ENCODE measurements at regions not wholly inside any gene's neighbourhood (a gene's known extent, or its start where the extent isn't known, plus 50 kb on each side); places are given as distances from the start of the nearest gene placed in this dataset.

- dilution Hi-C loops (cut with HindIII; ENCODE audit: low sequenced_read_pairs, unreplicated experiment) (no loop called here), intact Hi-C loops (cut with micrococcal nuclease) (no loop called here), in situ Hi-C loops (cut with MboI; ENCODE audit: low sequenced_read_pairs) (no loop called here)
- ChIA-PET POLR2A (ENCODE audit: unreplicated experiment) (no interaction called here), CTCF (no interaction called here)
- Histone ChIP-seq H3K23ac (ENCODE audit: low read depth, low read length) (no peak overlapping the region), H3K4me2 (ENCODE audit: low read depth, low read length) (no peak overlapping the region), H3K36me3 (ENCODE audit: control insufficient read depth, insufficient read depth, low read length) (no peaks in the 10 kb centered on the region), H3K27me3 (ENCODE audit: control insufficient read depth, insufficient read depth, low read length) (no peaks in the 10 kb centered on the region), H3K4me1 (ENCODE audit: control insufficient read depth, insufficient read depth, low read length) (no peaks in the 10 kb centered on the region), H3K4ac (ENCODE audit: low read depth, low read length) (peak overlapping the region; percentile 51; the same call in 1 of the 2 replicates), H4K8ac (ENCODE audit: low read depth in 2 of 2, low read length in 2 of 2) (no peak overlapping the region), H2AK9ac (replicated peaks; ENCODE audit: low read depth, low read length, poor library complexity) (no peak overlapping the region), H3K9me1 (ENCODE audit: insufficient read depth, low read length) (no peaks in the 10 kb centered on the region), H3K14ac (replicated peaks; ENCODE audit: low read depth, low read length) (no peak overlapping the region), H2BK120ac (ENCODE audit: low read depth, low read length) (no peak overlapping the region; the same call in 1 of the 2 replicates), H2BK20ac (ENCODE audit: low read depth, low read length) (peak overlapping the region; percentile 63; the same call in 1 of the 2 replicates), H3K27ac (ENCODE audit: insufficient read depth, low read length) (no peak overlapping the region), H3K4me3 (ENCODE audit: insufficient read depth, low read depth, low read length) (no peak overlapping the region), H3K79me1 (ENCODE audit: low read depth in 1 of 2, low read length in 2 of 2) (no peaks in the 10 kb centered on the region), H2AFZ (replicated peaks; ENCODE audit: low read length, poor library complexity) (no peak overlapping the region), H2BK15ac (ENCODE audit: low read depth, low read length) (no peak overlapping the region), H3K9ac (ENCODE audit: low read depth, low read length) (no peak overlapping the region), H3K18ac (ENCODE audit: low read depth, low read length) (no peak overlapping the region), H4K5ac (ENCODE audit: low read depth, low read length) (no peak overlapping the region), H2AK5ac (ENCODE audit: low read depth, low read length) (no peak overlapping the region), H4K20me1 (ENCODE audit: insufficient read depth, low read length) (no peaks in the 10 kb centered on the region), H4K91ac (ENCODE audit: insufficient read depth, low read depth, low read length) (no peak overlapping the region), H2BK5ac (ENCODE audit: low read depth, low read length, poor library complexity, severe bottlenecking) (no peak overlapping the region), H3K9me3 (ENCODE audit: control insufficient read depth, insufficient read depth, low read length) (no peaks in the 10 kb centered on the region), H3K56ac (ENCODE audit: extremely low read depth, insufficient read depth, low read length) (no peak overlapping the region)
- DNase-seq (peak; percentile 15), ATAC-seq (ENCODE audit: low read depth) (no peak)
- no CpG with 5 or more reads among the region's 1 CpG for WGBS, 2 experiments (ENCODE audit: extremely low coverage in 2 of 2, insufficient read length in 1 of 2)
- BruUV-seq (replicated peaks), result no TSS peak
- TF ChIP-seq SMC3 (IDR thresholded peaks at IDR 0.05; ENCODE audit: low read depth, low read length) (no peak), RFX5 (IDR thresholded peaks at IDR 0.05; ENCODE audit: low read depth, low read length) (no peak), POLR2A (IDR thresholded peaks at IDR 0.05; ENCODE audit: low read depth, low read length) (no peak), MXI1 (IDR thresholded peaks at IDR 0.05; ENCODE audit: borderline replicate concordance, low read depth, low read length) (no peak), CEBPB (IDR thresholded peaks at IDR 0.05; ENCODE audit: low read depth, low read length) (no peak), CTCF (conservative IDR thresholded peaks at IDR 0.05; ENCODE audit: low read depth, low read length) (no peak), CHD1 (IDR thresholded peaks at IDR 0.05; ENCODE audit: low read depth, low read length) (no peak), BHLHE40 (IDR thresholded peaks at IDR 0.05; ENCODE audit: low read depth, low read length) (no peak), NFE2L2 (IDR thresholded peaks at IDR 0.05; ENCODE audit: low read depth, low read length) (no peak), RAD21 (IDR thresholded peaks at IDR 0.05; ENCODE audit: low read length) (no peak), MAZ (IDR thresholded peaks at IDR 0.05; ENCODE audit: borderline replicate concordance, low read depth, low read length) (no peak), RCOR1 (IDR thresholded peaks at IDR 0.05; ENCODE audit: insufficient replicate concordance, low read length) (no peak), USF2 (IDR thresholded peaks at IDR 0.05; ENCODE audit: low read depth, low read length) (no peak), MAFK (IDR thresholded peaks at IDR 0.05; ENCODE audit: low read depth, low read length) (no peak), FOS (IDR thresholded peaks at IDR 0.05; ENCODE audit: low read depth, low read length) (no peak), ELK1 (IDR thresholded peaks at IDR 0.05; ENCODE audit: borderline replicate concordance, low read depth, low read length) (no peak)
These were observed 221.4 kb upstream of the TFPI start for GRCh38 chr2:187775651-187776050.
